H1 (cell line): ENCODE measurements at regions not wholly inside any gene's neighbourhood (a gene's known extent, or its start where the extent isn't known, plus 50 kb on each side); places are given as distances from the start of the nearest gene placed in this dataset.

Experiments
- CTCF ChIA-PET: fragments of 300-600 bp; sonication (Branson Sonifier 250); formaldehyde crosslinking; loops from one replicate; lab custom pipeline; 2021; ENCODE audit not compliant: partially characterized antibody; lab: Charles Lee
- POLR2A ChIA-PET: fragments of 300-600 bp; sonication (Branson Sonifier 250); formaldehyde crosslinking; loops from one replicate; lab custom pipeline; 2021; ENCODE audit warnings: inconsistent platforms; ENCODE audit not compliant: partially characterized antibody; lab: Charles Lee
- DNase-seq, 2 experiments: peaks; one replicate each; pipeline versions ENCODE4 v3.0.0 to v3.0.0-alpha.2; 2010 to 2022; ENCODE audit warnings: low spot score in 2 of 2, low read depth in 1 of 2, mixed read lengths in 1 of 2
- FAIRE-seq: peaks from 2 replicates; lab custom pipeline; 2011; peaks lifted over from hg19 to GRCh38; lab: Jason Lieb, UNC
- H2AFZ ChIP-seq: 2 replicates; pipeline ENCODE4 v1.8.1; 2012; ENCODE audit warnings: low read length, inconsistent platforms
- H2AK5ac ChIP-seq: 2 replicates; pipeline ENCODE4 v1.6.1; 2013; ENCODE audit warnings: low read depth, low read length
- H2BK120ac ChIP-seq: replicated peaks from 2 replicates; pipeline ENCODE3; 2013; ENCODE audit warnings: low read depth, low read length, inconsistent platforms
- H2BK12ac ChIP-seq: 2 replicates; pipeline ENCODE4 v1.6.1; 2013; ENCODE audit warnings: low read depth, low read length
- H2BK15ac ChIP-seq: 2 replicates; pipeline ENCODE4 v1.6.1; 2013; ENCODE audit warnings: low read length
- H2BK20ac ChIP-seq: 2 replicates; pipeline ENCODE4 v1.6.1; 2013; ENCODE audit warnings: low read length
- H2BK5ac ChIP-seq: 2 replicates; pipeline ENCODE4 v1.6.1; 2013; ENCODE audit warnings: low read depth, low read length
- H3K14ac ChIP-seq: 2 replicates; pipeline ENCODE4 v1.6.1; 2013; ENCODE audit warnings: inconsistent platforms; ENCODE audit not compliant: insufficient read length
- H3K18ac ChIP-seq: 2 replicates; pipeline ENCODE4 v1.6.1; 2013; ENCODE audit warnings: low read length; ENCODE audit errors: extremely low read depth
- H3K23ac ChIP-seq: 2 replicates; pipeline ENCODE4 v1.6.1; 2013; ENCODE audit warnings: inconsistent platforms; ENCODE audit not compliant: insufficient read length
- H3K23me2 ChIP-seq: 2 replicates; pipeline ENCODE4 v1.6.1; 2013; ENCODE audit warnings: low read depth, low read length
- H3K27ac ChIP-seq: 2 replicates; pipeline ENCODE4 v1.6.1; 2011; ENCODE audit warnings: low read depth, low read length, inconsistent platforms
- H3K27me3 ChIP-seq, 4 experiments: replicated peaks in 1 of 4; 1 replicate in 1 of 4; 2 replicates in 3 of 4; pipeline versions ENCODE4 v1.6.1 to v1.8.1; 2011 to 2013; ENCODE audit warnings: low read length in 3 of 4, mild to moderate bottlenecking in 3 of 4, inconsistent platforms in 2 of 4, mixed read lengths in 2 of 4, moderate library complexity in 1 of 4; ENCODE audit not compliant: control insufficient read depth in 3 of 4, insufficient read depth in 3 of 4; ENCODE audit errors: extremely low read depth in 1 of 4
- H3K36me3 ChIP-seq, 4 experiments: 2 replicates each; pipeline versions ENCODE4 v1.6.1 to v1.8.1; 2011 to 2013; ENCODE audit warnings: mild to moderate bottlenecking in 4 of 4, low read length in 3 of 4, moderate library complexity in 2 of 4, control low read depth in 1 of 4, inconsistent platforms in 1 of 4; ENCODE audit not compliant: insufficient read depth in 4 of 4, control insufficient read depth in 2 of 4
- H3K4ac ChIP-seq: replicated peaks from 2 replicates; pipeline ENCODE3; 2013; ENCODE audit warnings: low read length, low read depth, mixed read lengths, inconsistent platforms; ENCODE audit not compliant: insufficient read length
- H3K4me1 ChIP-seq, 4 experiments: replicated peaks in 1 of 4; 1 replicate in 1 of 4; 2 replicates in 3 of 4; pipeline versions ENCODE4 v1.6.1 to v1.8.1; 2011 to 2013; ENCODE audit warnings: low read length in 3 of 4, inconsistent platforms in 2 of 4, mixed read lengths in 1 of 4; ENCODE audit not compliant: insufficient read depth in 4 of 4, control insufficient read depth in 3 of 4
- H3K4me2 ChIP-seq, 2 experiments: 2 replicates each; pipeline versions ENCODE4 v1.6.1 to v1.8.1; 2011 to 2013; ENCODE audit warnings: low read depth in 2 of 2, low read length in 2 of 2, control low read depth in 1 of 2, inconsistent platforms in 1 of 2, mild to moderate bottlenecking in 1 of 2; ENCODE audit not compliant: insufficient read depth in 1 of 2
- H3K4me3 ChIP-seq, 4 experiments: fragments of 200-600, 300-600 bp in 1 of 4; sonication (generic), shearing (Covaris generic), sonication (Bioruptor Twin) in 1 of 4; 2 replicates each; pipeline versions ENCODE4 v1.5.1 to v1.8.1; 2011 to 2016; ENCODE audit warnings: low read length in 4 of 4, low read depth in 3 of 4, control low read depth in 2 of 4, inconsistent platforms in 2 of 4, mild to moderate bottlenecking in 2 of 4, mixed read lengths in 1 of 4, moderate library complexity in 1 of 4; ENCODE audit not compliant: insufficient read depth in 2 of 4; ENCODE audit errors: extremely low read depth in 1 of 4
- H3K56ac ChIP-seq: replicated peaks from 2 replicates; pipeline ENCODE3; 2013; ENCODE audit warnings: low read depth, mild to moderate bottlenecking, mixed read lengths, low read length, inconsistent platforms; ENCODE audit not compliant: insufficient read length
- H3K79me1 ChIP-seq: 2 replicates; pipeline ENCODE4 v1.6.1; 2013; ENCODE audit warnings: low read depth, low read length, control low read depth
- H3K79me2 ChIP-seq, 2 experiments: 2 replicates each; pipeline versions ENCODE4 v1.6.1 to v1.8.1; 2012 to 2013; ENCODE audit warnings: low read length in 2 of 2, mild to moderate bottlenecking in 2 of 2, inconsistent platforms in 1 of 2; ENCODE audit not compliant: insufficient read depth in 2 of 2, control insufficient read depth in 1 of 2
- H3K9ac ChIP-seq, 4 experiments: replicated peaks in 1 of 4; 1 replicate in 1 of 4; 2 replicates in 3 of 4; pipeline versions ENCODE4 v1.6.1 to v1.8.1; 2011 to 2013; ENCODE audit warnings: low read depth in 3 of 4, low read length in 3 of 4, control low read depth in 2 of 4, mild to moderate bottlenecking in 2 of 4, moderate library complexity in 2 of 4, inconsistent platforms in 1 of 4; ENCODE audit errors: extremely low read depth in 1 of 4
- H3K9me3 ChIP-seq, 2 experiments: 2 replicates each; pipeline versions ENCODE4 v1.6.1 to v1.8.1; 2012 to 2013; ENCODE audit warnings: mild to moderate bottlenecking in 2 of 2, moderate library complexity in 2 of 2, control low read depth in 1 of 2, inconsistent platforms in 1 of 2, low read depth in 1 of 2, low read length in 1 of 2, mixed read lengths in 1 of 2; ENCODE audit not compliant: insufficient read depth in 2 of 2
- H4K20me1 ChIP-seq, 2 experiments: replicated peaks in 1 of 2; 2 replicates each; pipeline versions ENCODE3 to v1.8.1; 2011 to 2013; ENCODE audit warnings: inconsistent platforms in 2 of 2, low read length in 2 of 2, mild to moderate bottlenecking in 1 of 2; ENCODE audit not compliant: insufficient read depth in 2 of 2, control insufficient read depth in 1 of 2
- H4K5ac ChIP-seq: 2 replicates; pipeline ENCODE4 v1.6.1; 2013; ENCODE audit warnings: low read length, low read depth, mixed read lengths, inconsistent platforms; ENCODE audit not compliant: insufficient read length
- H4K8ac ChIP-seq: 2 replicates; pipeline ENCODE4 v1.8.0; 2013; ENCODE audit warnings: mild to moderate bottlenecking, moderate library complexity, low read length, inconsistent platforms; ENCODE audit not compliant: insufficient read depth; ENCODE audit errors: extremely low read depth
- H4K91ac ChIP-seq: replicated peaks from 2 replicates; pipeline ENCODE3; 2013; ENCODE audit warnings: low read length, mixed read lengths, inconsistent platforms; ENCODE audit not compliant: insufficient read length
- ATF2 ChIP-seq: IDR thresholded peaks from 2 replicates; pipeline ENCODE4 v1.6.1; 2012; ENCODE audit warnings: low read length, inconsistent platforms
- CBX5 ChIP-seq: fragments of 300-800, 300-1000 bp; sonication (generic); IDR thresholded peaks from 2 replicates; pipeline ENCODE4 v1.7.1; 2016; ENCODE audit warnings: antibody characterized with exemption, low read length, low read depth
- CBX8 ChIP-seq: fragments of 300-800, 300-1000 bp; sonication (generic); IDR thresholded peaks from 2 replicates; pipeline ENCODE4 v1.7.1; 2016; ENCODE audit warnings: low read depth, low read length, borderline replicate concordance
- CEBPB ChIP-seq: IDR thresholded peaks from 2 replicates; pipeline ENCODE4 v1.6.1; 2012; ENCODE audit warnings: low read depth, low read length
- CHD2 ChIP-seq: IDR thresholded peaks from 2 replicates; pipeline ENCODE4 v1.6.1; 2012; ENCODE audit warnings: low read length, improper control_type of control experiment
- CREB1 ChIP-seq: IDR thresholded peaks from 2 replicates; pipeline ENCODE4 v1.6.1; 2012; ENCODE audit warnings: inconsistent platforms
- E2F6 ChIP-seq: IDR thresholded peaks from 2 replicates; pipeline ENCODE4 v1.6.1; 2012; ENCODE audit warnings: inconsistent platforms
- FOSL1 ChIP-seq: IDR thresholded peaks from 2 replicates; pipeline ENCODE4 v1.6.1; 2011; ENCODE audit warnings: mild to moderate bottlenecking, low read depth, low read length, moderate library complexity; ENCODE audit not compliant: insufficient read depth
- HDAC2 ChIP-seq, 2 experiments: fragments of 300-600 bp in 1 of 2; sonication (generic) in 1 of 2; IDR thresholded peaks; 2 replicates each; pipeline ENCODE4 v1.6.1; 2011 to 2012; ENCODE audit warnings: low read depth in 2 of 2, low read length in 2 of 2, mild to moderate bottlenecking in 2 of 2, moderate library complexity in 2 of 2, borderline replicate concordance in 1 of 2, inconsistent platforms in 1 of 2
- JUND ChIP-seq: IDR thresholded peaks from 2 replicates; pipeline ENCODE4 v1.6.1; 2011; ENCODE audit warnings: mild to moderate bottlenecking, improper control_type of control experiment, low read length
- POLR2A ChIP-seq, 2 experiments: IDR thresholded peaks; 1 replicate in 1 of 2; 2 replicates in 1 of 2; pipeline ENCODE4 v1.6.1; 2011; ENCODE audit warnings: low read depth in 2 of 2, low read length in 2 of 2, mild to moderate bottlenecking in 2 of 2; ENCODE audit errors: control extremely low read depth in 1 of 2
- RXRA ChIP-seq: IDR thresholded peaks from 2 replicates; pipeline ENCODE4 v1.6.1; 2011; ENCODE audit warnings: low read depth, mild to moderate bottlenecking, low read length, moderate library complexity; ENCODE audit not compliant: insufficient read depth
- SP1 ChIP-seq: IDR thresholded peaks from 2 replicates; pipeline ENCODE4 v1.6.1; 2011; ENCODE audit warnings: low read depth, low read length
- YY1 ChIP-seq: IDR thresholded peaks from 2 replicates; pipeline ENCODE4 v1.6.1; 2011; ENCODE audit warnings: low read depth, mild to moderate bottlenecking, low read length
- WGBS, 2 experiments: shearing (Covaris generic) in 1 of 2; methylation state at CpG; one replicate each; pipeline versions ENCODE4 v1.1.6 to v1.1.7; 2013 to 2015; ENCODE audit warnings: low lambda C conversion rate in 2 of 2, mixed read lengths in 2 of 2, inconsistent platforms in 1 of 2, low coverage in 1 of 2, missing lambda C conversion rate in 1 of 2; ENCODE audit not compliant: insufficient replicate concordance in 2 of 2, insufficient coverage in 1 of 2, insufficient read length in 1 of 2; ENCODE audit errors: extremely low coverage in 1 of 2, missing lambda C conversion rate in 1 of 2; 5-methylcytosine and 5-hydroxymethylcytosine counted together

- no peaks in the 10 kb centered on the region for H4K20me1 ChIP-seq
- H4K8ac ChIP-seq, result no peak overlapping the region
- H2AK5ac ChIP-seq, result no peak overlapping the region
- H3K18ac ChIP-seq, result no peak overlapping the region
- DNase-seq (no peak), FAIRE-seq (no peak)
- no peaks in the 10 kb centered on the region for H3K9me3 ChIP-seq
- H3K4ac ChIP-seq, result no peak overlapping the region
- no peaks in the 10 kb centered on the region for H3K23me2 ChIP-seq
- H3K79me1 ChIP-seq, result no peaks in the 10 kb centered on the region
- H3K27me3 ChIP-seq, result no peaks in the 10 kb centered on the region
- no peak overlapping the region for H3K23ac ChIP-seq
- H3K4me2 ChIP-seq, result no peak overlapping the region
- CTCF ChIA-PET, result no interaction called here
- H2BK15ac ChIP-seq, result no peak overlapping the region
- no peak overlapping the region for H4K5ac ChIP-seq
- POLR2A ChIA-PET, result no interaction called here
- H2AFZ ChIP-seq, result 0 out of 2 replicates have a peak overlapping the region, but pooled peaks have one; percentile 49
- H3K79me2 ChIP-seq, result no peaks in the 10 kb centered on the region
- H2BK12ac ChIP-seq, result no peak overlapping the region
- H4K91ac ChIP-seq, result no peak overlapping the region
- H3K56ac ChIP-seq, result no peak overlapping the region
- H3K4me3 ChIP-seq, result no peak overlapping the region
- no peak overlapping the region for H3K9ac ChIP-seq
- H2BK120ac ChIP-seq, result no peak overlapping the region
- no peaks in the 10 kb centered on the region for H3K36me3 ChIP-seq
- H2BK20ac ChIP-seq, result no peak overlapping the region
- H2BK5ac ChIP-seq, result no peak overlapping the region
- no peak overlapping the region for H3K27ac ChIP-seq
- 92% methylated on average over 4 of the region's 4 CpGs; no CpG with 5 or more reads in 1 of the 2 experiments for WGBS, 2 experiments
- no peaks in the 10 kb centered on the region for H3K4me1 ChIP-seq
- no peak overlapping the region for H3K14ac ChIP-seq
- TF ChIP-seq CBX5, result no peak
- no peak for TF ChIP-seq ATF2
- TF ChIP-seq CHD2, result no peak
- TF ChIP-seq E2F6, result no peak
- no peak for TF ChIP-seq HDAC2 (IDR thresholded peaks at IDR 0.05; ENCODE audit: borderline replicate concordance in 1 of 2, low read depth in 2 of 2, low read length in 2 of 2)
- TF ChIP-seq CBX8, result no peak
- no peak for TF ChIP-seq CREB1
- TF ChIP-seq POLR2A (IDR thresholded peaks at IDR 0.05; ENCODE audit: control extremely low read depth in 1 of 2, low read depth in 2 of 2, low read length in 2 of 2), result no peak
- no peak for TF ChIP-seq YY1
- TF ChIP-seq FOSL1, result no peak
- no peak for TF ChIP-seq JUND
- no peak for TF ChIP-seq SP1
- TF ChIP-seq CEBPB, result no peak
- TF ChIP-seq RXRA, result no peak
These were observed 90.8 kb downstream of the NAA11 start for GRCh38 chr4:79235095-79235494.
